Activated naive CD4-positive, alpha-beta T cell treated with anti-CD3 and anti-CD28 coated beads, Interleukin-2, amount 50 U/mL, for 16 hours (primary cell): ENCODE measurements at regions not wholly inside any gene's neighbourhood (a gene's known extent, or its start where the extent isn't known, plus 50 kb on each side); places are given as distances from the start of the nearest gene placed in this dataset.

Experiments used
- DNase-seq: peaks from one replicate; pipeline ENCODE4 v3.0.0-alpha.2; 2020

DNA sequence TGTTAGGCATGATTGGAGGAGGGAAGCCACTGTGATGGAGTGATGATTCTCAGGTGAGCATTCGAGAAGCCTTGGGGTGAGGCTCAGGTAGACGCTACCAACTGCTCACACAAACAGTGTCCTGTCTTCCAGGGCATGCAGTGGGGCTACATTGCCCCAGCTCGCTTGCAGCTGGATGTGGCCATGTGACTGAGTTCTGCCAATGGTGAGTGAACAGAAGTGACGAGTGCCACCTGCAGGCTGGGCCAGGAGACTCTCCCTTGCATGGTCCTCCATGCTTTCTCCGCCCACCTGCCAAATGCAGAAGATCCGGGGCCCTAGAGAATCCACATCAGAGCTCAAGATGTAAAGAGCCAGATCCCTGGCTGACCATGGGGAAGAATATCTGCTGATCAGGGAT lies 195.9 kb downstream of the BCR start:
- DNase-seq: peak; percentile 26

- DNase-seq: no peak
These were observed 194.9 kb downstream of the BCR start for GRCh38 chr22:23375031-23375827.

- no peak for DNase-seq
These were observed 193.3 kb downstream of the BCR start for GRCh38 chr22:23373601-23374000.

DNA sequence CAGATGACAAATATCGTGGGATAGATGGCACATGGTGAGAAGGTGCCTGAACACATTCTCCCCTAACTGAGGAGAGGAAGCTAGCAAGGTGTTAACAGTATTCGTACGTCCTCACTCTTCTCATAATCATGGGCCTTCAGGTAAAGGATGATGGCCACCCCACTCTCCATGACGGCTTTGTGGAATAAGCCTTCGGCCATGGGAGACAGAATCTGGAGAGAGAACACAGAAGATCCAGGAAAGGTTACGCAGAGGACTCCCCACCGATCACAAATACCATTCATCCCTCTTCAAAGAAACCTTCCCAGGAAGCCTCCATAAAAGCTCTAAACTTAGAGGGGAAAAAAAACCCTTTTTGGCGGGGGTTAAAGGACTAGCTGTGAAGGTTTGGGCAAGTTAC lies 189.9 kb downstream of the BCR start:
- DNase-seq: no peak

- no peak for DNase-seq
These were observed 188.9 kb downstream of the BCR start for GRCh38 chr22:23369054-23369685.
